GM12892 (cell line): ENCODE measurements at regions not wholly inside any gene's neighbourhood (a gene's known extent, or its start where the extent isn't known, plus 50 kb on each side); places are given as distances from the start of the nearest gene placed in this dataset.

Experiments
- POLR2A ChIP-seq: IDR thresholded peaks from 2 replicates; pipeline ENCODE4 v1.6.1; 2011; ENCODE audit warnings: low read depth, low read length, control low read depth
- POLR2AphosphoS5 ChIP-seq: IDR thresholded peaks from 2 replicates; pipeline ENCODE4 v1.6.1; 2011; ENCODE audit warnings: low read depth, low read length, control low read depth
- TAF1 ChIP-seq: IDR thresholded peaks from 2 replicates; pipeline ENCODE4 v1.6.1; 2011; ENCODE audit warnings: low read depth, mild to moderate bottlenecking, control low read depth, low read length, borderline replicate concordance

GRCh38 chr6:18324706-18325042, 60.3 kb upstream of the DEK start:
- TF ChIP-seq POLR2A (no peak), POLR2AphosphoS5 (no peak), TAF1 (no peak)
